B cell (primary cell): ENCODE measurements at regions not wholly inside any gene's neighbourhood (a gene's known extent, or its start where the extent isn't known, plus 50 kb on each side); places are given as distances from the start of the nearest gene placed in this dataset.

Source experiments
- CTCF ChIP-seq: fragments of 200-600 bp; IDR thresholded peaks from one replicate; pipeline ENCODE4 v1.8.0; 2022; ENCODE audit warnings: antibody characterized with exemption, mild to moderate bottlenecking
- EZH2 ChIP-seq: IDR thresholded peaks from 2 replicates; pipeline ENCODE4 v1.6.1; 2012; ENCODE audit warnings: borderline replicate concordance, low read depth, mild to moderate bottlenecking, moderate library complexity, low read length; ENCODE audit not compliant: insufficient read depth, poor library complexity, severe bottlenecking

- TF ChIP-seq CTCF (no peak), EZH2 (no peak)
Observed at GRCh38 chr16:29146266-29146665, 161.4 kb downstream of the LAT start.
